ENCODE measurements at regions not wholly inside any gene's neighbourhood (a gene's known extent, or its start where the extent isn't known, plus 50 kb on each side); places are given as distances from the start of the nearest gene placed in this dataset.

GRCh38 chr3:20736287-20736852, 550.4 kb upstream of the SGO1 start:
- Histone ChIP-seq H3K27me3 (replicated peaks; ENCODE audit: insufficient read depth, low read depth, low read length, poor library complexity) (no peaks in the 10 kb centered on the region), H3K36me3 (ENCODE audit: insufficient read depth, low read length, poor library complexity, severe bottlenecking) (no peaks in the 10 kb centered on the region), H3K4me1 (ENCODE audit: insufficient read depth, low read length, poor library complexity, severe bottlenecking) (no peaks in the 10 kb centered on the region), H3K9me3 (ENCODE audit: low read depth, low read length, poor library complexity, severe bottlenecking) (peaks cover 6% of the 10 kb centered on the region), H3K27ac (ENCODE audit: low read depth, low read length, poor library complexity, severe bottlenecking) (no peak overlapping the region), H3K4me3 (ENCODE audit: low read depth, low read length, poor library complexity, severe bottlenecking) (no peak overlapping the region)
- TF ChIP-seq CTCF (conservative IDR thresholded peaks at IDR 0.05; ENCODE audit: low read depth, low read length) (no peak), EZH2 (IDR thresholded peaks at IDR 0.05; ENCODE audit: borderline replicate concordance, low read depth, low read length, poor library complexity, severe bottlenecking) (no peak)
- ChIA-PET CTCF (no interaction called here), POLR2A (ENCODE audit: low non-redundant PET) (no interaction called here)
- no peak for DNase-seq (ENCODE audit: low spot score)
- intact Hi-C loops (cut with micrococcal nuclease; ENCODE audit: unreplicated experiment) = no loop called here
- no TSS peak for BruUV-seq (replicated peaks)

- Histone ChIP-seq H3K36me3 (ENCODE audit: insufficient read depth, low read length, poor library complexity, severe bottlenecking) (no peaks in the 10 kb centered on the region), H3K4me3 (ENCODE audit: low read depth, low read length, poor library complexity, severe bottlenecking) (no peak overlapping the region), H3K27ac (ENCODE audit: low read depth, low read length, poor library complexity, severe bottlenecking) (no peak overlapping the region), H3K27me3 (replicated peaks; ENCODE audit: insufficient read depth, low read depth, low read length, poor library complexity) (no peaks in the 10 kb centered on the region), H3K9me3 (ENCODE audit: low read depth, low read length, poor library complexity, severe bottlenecking) (peaks cover 11% of the 10 kb centered on the region), H3K4me1 (ENCODE audit: insufficient read depth, low read length, poor library complexity, severe bottlenecking) (no peaks in the 10 kb centered on the region)
- DNase-seq (ENCODE audit: low spot score) = no peak
- no TSS peak for BruUV-seq (replicated peaks)
- no peak for TF ChIP-seq CTCF (conservative IDR thresholded peaks at IDR 0.05; ENCODE audit: low read depth, low read length)
- no peak for TF ChIP-seq EZH2 (IDR thresholded peaks at IDR 0.05; ENCODE audit: borderline replicate concordance, low read depth, low read length, poor library complexity, severe bottlenecking)
- ChIA-PET CTCF (no interaction called here), POLR2A (ENCODE audit: low non-redundant PET) (no interaction called here)
- intact Hi-C loops (cut with micrococcal nuclease; ENCODE audit: unreplicated experiment) = no loop called here
Measured at GRCh38 chr3:20729185-20729584, 543.2 kb upstream of the SGO1 start.

- Histone ChIP-seq H3K27me3 (replicated peaks; ENCODE audit: insufficient read depth, low read depth, low read length, poor library complexity) (no peaks in the 10 kb centered on the region), H3K4me3 (ENCODE audit: low read depth, low read length, poor library complexity, severe bottlenecking) (no peak overlapping the region), H3K4me1 (ENCODE audit: insufficient read depth, low read length, poor library complexity, severe bottlenecking) (no peaks in the 10 kb centered on the region), H3K27ac (ENCODE audit: low read depth, low read length, poor library complexity, severe bottlenecking) (no peak overlapping the region), H3K36me3 (ENCODE audit: insufficient read depth, low read length, poor library complexity, severe bottlenecking) (no peaks in the 10 kb centered on the region), H3K9me3 (ENCODE audit: low read depth, low read length, poor library complexity, severe bottlenecking) (peaks cover 5% of the 10 kb centered on the region)
- intact Hi-C loops (cut with micrococcal nuclease; ENCODE audit: unreplicated experiment) = no loop called here
- DNase-seq (ENCODE audit: low spot score) = no peak
- ChIA-PET CTCF (no interaction called here), POLR2A (ENCODE audit: low non-redundant PET) (no interaction called here)
- BruUV-seq (replicated peaks) = no TSS peak
- TF ChIP-seq CTCF (conservative IDR thresholded peaks at IDR 0.05; ENCODE audit: low read depth, low read length) (no peak), EZH2 (IDR thresholded peaks at IDR 0.05; ENCODE audit: borderline replicate concordance, low read depth, low read length, poor library complexity, severe bottlenecking) (no peak)
Measured at GRCh38 chr3:20726786-20727185, 540.8 kb upstream of the SGO1 start.

Data from A673 (cell line).